IMR-90 (cell line): ENCODE measurements at regions not wholly inside any gene's neighbourhood (a gene's known extent, or its start where the extent isn't known, plus 50 kb on each side); places are given as distances from the start of the nearest gene placed in this dataset.

ENCODE experiments used
- BHLHE40 ChIP-seq: fragments of 150-350 bp; IDR thresholded peaks from 2 replicates; pipeline ENCODE4 v1.6.1; 2016; ENCODE audit warnings: mild to moderate bottlenecking, low read depth, low read length
- CHD1 ChIP-seq: IDR thresholded peaks from 2 replicates; pipeline ENCODE4 v1.6.1; 2012; ENCODE audit warnings: low read depth, low read length, improper control_type of control experiment
- CTCF ChIP-seq: conservative IDR thresholded peaks from 2 replicates; pipeline ENCODE4 v1.5.1; 2012; ENCODE audit warnings: mild to moderate bottlenecking, low read depth, low read length, improper control_type of control experiment
- FOS ChIP-seq: fragments of 150-350 bp; IDR thresholded peaks from 2 replicates; pipeline ENCODE4 v1.6.1; 2016; ENCODE audit warnings: low read depth, low read length
- MAFK ChIP-seq: IDR thresholded peaks from 2 replicates; pipeline ENCODE4 v1.6.1; 2012; ENCODE audit warnings: low read depth, low read length, improper control_type of control experiment
- MXI1 ChIP-seq: IDR thresholded peaks from 2 replicates; pipeline ENCODE4 v1.6.1; 2012; ENCODE audit warnings: low read depth, mild to moderate bottlenecking, low read length, moderate library complexity, borderline replicate concordance
- POLR2A ChIP-seq: IDR thresholded peaks from 2 replicates; pipeline ENCODE4 v1.6.1; 2012; ENCODE audit warnings: mild to moderate bottlenecking, low read depth, low read length
- RAD21 ChIP-seq: IDR thresholded peaks from 2 replicates; pipeline ENCODE4 v1.6.1; 2012; ENCODE audit warnings: low read length, improper control_type of control experiment
- SMC3 ChIP-seq: fragments of 150-350 bp; IDR thresholded peaks from 2 replicates; pipeline ENCODE4 v1.6.1; 2016; ENCODE audit warnings: low read depth, mild to moderate bottlenecking, antibody characterized with exemption, low read length, moderate library complexity
- USF2 ChIP-seq: fragments of 150-350 bp; IDR thresholded peaks from 2 replicates; pipeline ENCODE4 v1.6.1; 2017; ENCODE audit warnings: mild to moderate bottlenecking, antibody characterized with exemption, low read length, low read depth

GRCh38 chr18:4870177-4870773 lies 326.8 kb downstream of the AKAIN1 start:
- TF ChIP-seq CTCF (no peak), POLR2A (no peak), BHLHE40 (no peak), MXI1 (no peak), SMC3 (no peak), FOS (no peak), RAD21 (no peak), USF2 (no peak), MAFK (no peak), CHD1 (no peak)
